ENCODE measurements at regions not wholly inside any gene's neighbourhood (a gene's known extent, or its start where the extent isn't known, plus 50 kb on each side); places are given as distances from the start of the nearest gene placed in this dataset.

GRCh38 chr5:2221450-2221849, 338.7 kb upstream of the IRX4 start:
- H3K27me3 ChIP-seq (ENCODE audit: control insufficient read depth, low read length), result no peaks in the 10 kb centered on the region
- H3K36me3 ChIP-seq (ENCODE audit: control insufficient read depth, low read length), result no peaks in the 10 kb centered on the region
- no peaks in the 10 kb centered on the region for H3K4me1 ChIP-seq (ENCODE audit: control insufficient read depth, low read length)
- no peaks in the 10 kb centered on the region for H3K79me2 ChIP-seq (ENCODE audit: control insufficient read depth, low read length)
- H4K20me1 ChIP-seq (ENCODE audit: control insufficient read depth, insufficient read depth, low read depth, low read length), result no peaks in the 10 kb centered on the region
- no peak overlapping the region for H3K27ac ChIP-seq (ENCODE audit: low read depth, low read length)
- H3K9me3 ChIP-seq (ENCODE audit: control insufficient read depth, insufficient read depth, low read length), result no peaks in the 10 kb centered on the region; the same call in 1 of the 2 replicates
- H3K4me3 ChIP-seq (ENCODE audit: low read length), result no peak overlapping the region
- no peaks in the 10 kb centered on the region for H3F3A ChIP-seq (ENCODE audit: control insufficient read depth, insufficient read depth)
- no peak for TF ChIP-seq EZH2phosphoT487 (IDR thresholded peaks at IDR 0.05; ENCODE audit: borderline replicate concordance, low read length)
- TF ChIP-seq CTCF (IDR thresholded peaks at IDR 0.05; ENCODE audit: low read depth, low read length, poor library complexity, severe bottlenecking), result no peak
- H3K9me2 ChIP-seq (replicated peaks; ENCODE audit: control insufficient read depth, low read length), result no peaks in the 10 kb centered on the region
- no peak overlapping the region for H3K4me2 ChIP-seq (ENCODE audit: low read length)

- Histone ChIP-seq H3K4me1 (ENCODE audit: control insufficient read depth, low read length) (no peaks in the 10 kb centered on the region), H3K9me2 (replicated peaks; ENCODE audit: control insufficient read depth, low read length) (no peaks in the 10 kb centered on the region)
Observed at GRCh38 chr5:2220741-2221140, 338.0 kb upstream of the IRX4 start.

GRCh38 chr5:2219149-2219776, 336.5 kb upstream of the IRX4 start:
- Histone ChIP-seq H3F3A (ENCODE audit: control insufficient read depth, insufficient read depth) (no peaks in the 10 kb centered on the region), H3K27me3 (ENCODE audit: control insufficient read depth, low read length) (no peaks in the 10 kb centered on the region), H3K4me2 (ENCODE audit: low read length) (no peak overlapping the region), H4K20me1 (ENCODE audit: control insufficient read depth, insufficient read depth, low read depth, low read length) (no peaks in the 10 kb centered on the region), H3K79me2 (ENCODE audit: control insufficient read depth, low read length) (no peaks in the 10 kb centered on the region), H3K36me3 (ENCODE audit: control insufficient read depth, low read length) (no peaks in the 10 kb centered on the region), H3K27ac (ENCODE audit: low read depth, low read length) (no peak overlapping the region), H3K4me1 (ENCODE audit: control insufficient read depth, low read length) (no peaks in the 10 kb centered on the region), H3K9me2 (replicated peaks; ENCODE audit: control insufficient read depth, low read length) (no peaks in the 10 kb centered on the region), H3K9me3 (ENCODE audit: control insufficient read depth, insufficient read depth, low read length) (no peaks in the 10 kb centered on the region; the same call in 1 of the 2 replicates), H3K4me3 (ENCODE audit: low read length) (no peak overlapping the region)
- TF ChIP-seq CTCF (IDR thresholded peaks at IDR 0.05; ENCODE audit: low read depth, low read length, poor library complexity, severe bottlenecking) (no peak), EZH2phosphoT487 (IDR thresholded peaks at IDR 0.05; ENCODE audit: borderline replicate concordance, low read length) (no peak)

More at GRCh38 chr5:2220741-2221140, 338.0 kb upstream of the IRX4 start:
- H3K27me3 ChIP-seq (ENCODE audit: control insufficient read depth, low read length), result no peaks in the 10 kb centered on the region
- no peak overlapping the region for H3K27ac ChIP-seq (ENCODE audit: low read depth, low read length)
- no peaks in the 10 kb centered on the region for H3K36me3 ChIP-seq (ENCODE audit: control insufficient read depth, low read length)
- no peaks in the 10 kb centered on the region for H3K79me2 ChIP-seq (ENCODE audit: control insufficient read depth, low read length)
- no peaks in the 10 kb centered on the region for H4K20me1 ChIP-seq (ENCODE audit: control insufficient read depth, insufficient read depth, low read depth, low read length)
- no peak for TF ChIP-seq EZH2phosphoT487 (IDR thresholded peaks at IDR 0.05; ENCODE audit: borderline replicate concordance, low read length)
- TF ChIP-seq CTCF (IDR thresholded peaks at IDR 0.05; ENCODE audit: low read depth, low read length, poor library complexity, severe bottlenecking), result no peak
- no peak overlapping the region for H3K4me2 ChIP-seq (ENCODE audit: low read length)
- H3K4me3 ChIP-seq (ENCODE audit: low read length), result no peak overlapping the region
- no peaks in the 10 kb centered on the region; the same call in 1 of the 2 replicates for H3K9me3 ChIP-seq (ENCODE audit: control insufficient read depth, insufficient read depth, low read length)
- no peaks in the 10 kb centered on the region for H3F3A ChIP-seq (ENCODE audit: control insufficient read depth, insufficient read depth)

Data from DOHH2 (cell line).